Neural cell (in vitro differentiated cells): ENCODE measurements at regions not wholly inside any gene's neighbourhood (a gene's known extent, or its start where the extent isn't known, plus 50 kb on each side); places are given as distances from the start of the nearest gene placed in this dataset.

Experiments used
- H2AFZ ChIP-seq: fragments of 200-600, 300-800 bp; sonication (generic), shearing (Covaris generic); 2 replicates; pipeline ENCODE4 v1.6.0; 2014; ENCODE audit warnings: low read depth, mild to moderate bottlenecking, antibody characterized with exemption, low read length, moderate library complexity
- H3F3A ChIP-seq: fragments of 200-600 bp; shearing (Covaris generic); 2 replicates; pipeline ENCODE4 v1.6.1; 2016; ENCODE audit warnings: mild to moderate bottlenecking, moderate library complexity, mixed read lengths, antibody characterized with exemption, low read length; ENCODE audit not compliant: insufficient read depth, poor library complexity, severe bottlenecking
- H3K27ac ChIP-seq: fragments of 200-600, 300-800 bp; sonication (generic), shearing (Covaris generic); 2 replicates; pipeline ENCODE4 v1.5.1; 2014; ENCODE audit warnings: mild to moderate bottlenecking, low read length, moderate library complexity
- H3K27me3 ChIP-seq: fragments of 300-800, 200-600 bp; sonication (generic), shearing (Covaris generic); 2 replicates; pipeline ENCODE4 v1.6.0; 2014; ENCODE audit warnings: mild to moderate bottlenecking, low read depth, low read length, moderate library complexity; ENCODE audit not compliant: insufficient read depth
- H3K36me3 ChIP-seq: fragments of 300-800, 200-600 bp; sonication (generic), shearing (Covaris generic); 2 replicates; pipeline ENCODE4 v1.5.1; 2014; ENCODE audit warnings: mild to moderate bottlenecking, antibody characterized with exemption, low read length, moderate library complexity; ENCODE audit not compliant: insufficient read depth
- H3K4me2 ChIP-seq: fragments of 300-800, 200-600 bp; sonication (generic), shearing (Covaris generic); 2 replicates; pipeline ENCODE4 v1.6.0; 2014; ENCODE audit warnings: mild to moderate bottlenecking, low read length
- H3K4me3 ChIP-seq: fragments of 300-800, 200-600 bp; sonication (generic), shearing (Covaris generic); 2 replicates; pipeline ENCODE4 v1.5.1; 2014; ENCODE audit warnings: mild to moderate bottlenecking, low read length, moderate library complexity
- H3K79me2 ChIP-seq: fragments of 200-600 bp; shearing (Covaris generic); replicated peaks from 2 replicates; pipeline ENCODE4 v1.6.0; 2014; ENCODE audit warnings: mild to moderate bottlenecking, low read length, moderate library complexity; ENCODE audit not compliant: insufficient read depth
- H3K9ac ChIP-seq: fragments of 300-800, 200-600 bp; sonication (generic), shearing (Covaris generic); 2 replicates; pipeline ENCODE4 v1.6.1; 2016; ENCODE audit warnings: mild to moderate bottlenecking, low read length, mixed read lengths
- H3K9me2 ChIP-seq: fragments of 200-600 bp; shearing (Covaris generic); 2 replicates; pipeline ENCODE4 v1.6.1; 2016; ENCODE audit warnings: mild to moderate bottlenecking, low read length, mixed read lengths; ENCODE audit not compliant: insufficient read depth
- H3K9me3 ChIP-seq: fragments of 200-600, 300-800 bp; sonication (generic), shearing (Covaris generic); 2 replicates; pipeline ENCODE4 v1.6.1; 2016; ENCODE audit warnings: mild to moderate bottlenecking, mixed run types, low read length, moderate library complexity, mixed read lengths
- H4K20me1 ChIP-seq: fragments of 200-600 bp; shearing (Covaris generic); 2 replicates; pipeline ENCODE4 v1.6.1; 2016; ENCODE audit warnings: mild to moderate bottlenecking, mixed run types; ENCODE audit not compliant: insufficient read depth
- EZH2 ChIP-seq: fragments of 200-600, 300-800 bp; shearing (Covaris generic), sonication (generic); IDR thresholded peaks from 2 replicates; pipeline ENCODE4 v1.6.1; 2014; ENCODE audit warnings: antibody characterized with exemption, low read length, borderline replicate concordance, mild to moderate bottlenecking; ENCODE audit not compliant: insufficient read depth, poor library complexity, severe bottlenecking
- MXI1 ChIP-seq: fragments of 450-650 bp; conservative IDR thresholded peaks from 2 replicates; pipeline ENCODE4 v1.6.1; 2014; ENCODE audit warnings: antibody characterized with exemption, mild to moderate bottlenecking; ENCODE audit not compliant: poor library complexity, severe bottlenecking
- POLR2AphosphoS5 ChIP-seq: IDR thresholded peaks from 2 replicates; pipeline ENCODE4 v1.6.1; 2012
- SMC3 ChIP-seq: fragments of 450-650 bp; conservative IDR thresholded peaks from 2 replicates; pipeline ENCODE4 v1.6.1; 2014; ENCODE audit warnings: antibody characterized with exemption, mild to moderate bottlenecking, moderate library complexity; ENCODE audit not compliant: poor library complexity
- TF ChIP-seq, protein P1 (sequence below): fragments of 450-650 bp; IDR thresholded peaks from 2 replicates; pipeline ENCODE4 v1.5.1; 2014; ENCODE audit warnings: antibody characterized with exemption, mild to moderate bottlenecking, moderate library complexity; ENCODE audit not compliant: poor library complexity, severe bottlenecking
- TF ChIP-seq, protein P2 (sequence below): IDR thresholded peaks from 2 replicates; pipeline ENCODE4 v1.6.1; 2012; ENCODE audit warnings: borderline replicate concordance

DNA sequence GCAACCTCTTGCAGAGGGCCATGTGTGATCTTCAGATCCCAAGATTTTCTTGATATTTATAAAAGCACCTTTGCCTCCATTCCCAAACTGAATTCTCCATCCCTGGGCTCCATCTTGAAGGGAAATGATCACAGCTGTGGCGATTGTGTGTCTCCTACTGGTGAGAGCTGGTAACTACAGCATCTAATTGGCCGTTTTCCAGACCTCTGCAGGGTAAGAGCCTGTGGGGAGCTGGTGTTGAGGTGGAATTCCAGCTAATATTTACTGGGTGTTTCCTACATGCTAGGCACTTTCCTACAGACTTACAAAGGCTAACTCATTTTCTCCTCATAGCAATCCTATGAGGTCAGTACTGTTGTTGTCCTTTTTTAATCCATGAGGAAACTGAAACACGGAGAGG lies 59.2 kb upstream of the FNDC1 start:
- Histone ChIP-seq H3K79me2 (no peaks in the 10 kb centered on the region), H3K9me3 (no peaks in the 10 kb centered on the region), H3K9ac (no peak overlapping the region), H3F3A (no peaks in the 10 kb centered on the region), H2AFZ (no peak overlapping the region), H3K4me2 (no peak overlapping the region), H4K20me1 (no peaks in the 10 kb centered on the region), H3K4me3 (no peak overlapping the region), H3K36me3 (no peaks in the 10 kb centered on the region), H3K27ac (no peak overlapping the region), H3K27me3 (no peaks in the 10 kb centered on the region), H3K9me2 (no peaks in the 10 kb centered on the region)
- TF ChIP-seq, protein P1, sequence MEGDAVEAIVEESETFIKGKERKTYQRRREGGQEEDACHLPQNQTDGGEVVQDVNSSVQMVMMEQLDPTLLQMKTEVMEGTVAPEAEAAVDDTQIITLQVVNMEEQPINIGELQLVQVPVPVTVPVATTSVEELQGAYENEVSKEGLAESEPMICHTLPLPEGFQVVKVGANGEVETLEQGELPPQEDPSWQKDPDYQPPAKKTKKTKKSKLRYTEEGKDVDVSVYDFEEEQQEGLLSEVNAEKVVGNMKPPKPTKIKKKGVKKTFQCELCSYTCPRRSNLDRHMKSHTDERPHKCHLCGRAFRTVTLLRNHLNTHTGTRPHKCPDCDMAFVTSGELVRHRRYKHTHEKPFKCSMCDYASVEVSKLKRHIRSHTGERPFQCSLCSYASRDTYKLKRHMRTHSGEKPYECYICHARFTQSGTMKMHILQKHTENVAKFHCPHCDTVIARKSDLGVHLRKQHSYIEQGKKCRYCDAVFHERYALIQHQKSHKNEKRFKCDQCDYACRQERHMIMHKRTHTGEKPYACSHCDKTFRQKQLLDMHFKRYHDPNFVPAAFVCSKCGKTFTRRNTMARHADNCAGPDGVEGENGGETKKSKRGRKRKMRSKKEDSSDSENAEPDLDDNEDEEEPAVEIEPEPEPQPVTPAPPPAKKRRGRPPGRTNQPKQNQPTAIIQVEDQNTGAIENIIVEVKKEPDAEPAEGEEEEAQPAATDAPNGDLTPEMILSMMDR, result no peak

DNA sequence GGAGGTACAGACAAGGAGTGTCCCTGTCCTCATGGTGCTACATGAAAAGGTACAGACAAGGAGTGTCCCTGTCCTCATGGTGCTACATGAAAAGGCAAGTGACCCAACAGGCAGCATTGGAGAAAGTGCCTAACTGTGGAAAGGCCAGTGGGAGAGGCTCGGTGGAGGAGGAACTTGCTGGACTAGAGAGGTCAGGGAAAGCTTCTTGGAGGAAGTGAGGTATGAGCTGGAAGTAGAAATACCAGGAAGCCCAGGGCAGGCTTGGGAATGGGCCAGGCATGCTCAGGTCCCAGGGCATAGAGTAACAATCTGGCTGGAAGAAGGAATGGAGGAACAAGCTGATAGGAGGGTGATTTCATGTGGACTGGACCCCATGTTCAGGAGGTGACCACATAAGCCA lies 59.8 kb upstream of the FNDC1 start:
- TF ChIP-seq EZH2 (no peak), MXI1 (no peak), POLR2AphosphoS5 (no peak), SMC3 (no peak)
- TF ChIP-seq, protein P1, result no peak
- TF ChIP-seq, protein P2, sequence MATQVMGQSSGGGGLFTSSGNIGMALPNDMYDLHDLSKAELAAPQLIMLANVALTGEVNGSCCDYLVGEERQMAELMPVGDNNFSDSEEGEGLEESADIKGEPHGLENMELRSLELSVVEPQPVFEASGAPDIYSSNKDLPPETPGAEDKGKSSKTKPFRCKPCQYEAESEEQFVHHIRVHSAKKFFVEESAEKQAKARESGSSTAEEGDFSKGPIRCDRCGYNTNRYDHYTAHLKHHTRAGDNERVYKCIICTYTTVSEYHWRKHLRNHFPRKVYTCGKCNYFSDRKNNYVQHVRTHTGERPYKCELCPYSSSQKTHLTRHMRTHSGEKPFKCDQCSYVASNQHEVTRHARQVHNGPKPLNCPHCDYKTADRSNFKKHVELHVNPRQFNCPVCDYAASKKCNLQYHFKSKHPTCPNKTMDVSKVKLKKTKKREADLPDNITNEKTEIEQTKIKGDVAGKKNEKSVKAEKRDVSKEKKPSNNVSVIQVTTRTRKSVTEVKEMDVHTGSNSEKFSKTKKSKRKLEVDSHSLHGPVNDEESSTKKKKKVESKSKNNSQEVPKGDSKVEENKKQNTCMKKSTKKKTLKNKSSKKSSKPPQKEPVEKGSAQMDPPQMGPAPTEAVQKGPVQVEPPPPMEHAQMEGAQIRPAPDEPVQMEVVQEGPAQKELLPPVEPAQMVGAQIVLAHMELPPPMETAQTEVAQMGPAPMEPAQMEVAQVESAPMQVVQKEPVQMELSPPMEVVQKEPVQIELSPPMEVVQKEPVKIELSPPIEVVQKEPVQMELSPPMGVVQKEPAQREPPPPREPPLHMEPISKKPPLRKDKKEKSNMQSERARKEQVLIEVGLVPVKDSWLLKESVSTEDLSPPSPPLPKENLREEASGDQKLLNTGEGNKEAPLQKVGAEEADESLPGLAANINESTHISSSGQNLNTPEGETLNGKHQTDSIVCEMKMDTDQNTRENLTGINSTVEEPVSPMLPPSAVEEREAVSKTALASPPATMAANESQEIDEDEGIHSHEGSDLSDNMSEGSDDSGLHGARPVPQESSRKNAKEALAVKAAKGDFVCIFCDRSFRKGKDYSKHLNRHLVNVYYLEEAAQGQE, result no peak
- no peaks in the 10 kb centered on the region for H3K9me2 ChIP-seq
- H3K4me3 ChIP-seq, result no peak overlapping the region
- H3K27me3 ChIP-seq, result no peaks in the 10 kb centered on the region
- no peaks in the 10 kb centered on the region for H3K79me2 ChIP-seq
- no peak overlapping the region for H3K9ac ChIP-seq
- H4K20me1 ChIP-seq, result no peaks in the 10 kb centered on the region
- H2AFZ ChIP-seq, result no peak overlapping the region
- H3F3A ChIP-seq, result no peaks in the 10 kb centered on the region
- no peaks in the 10 kb centered on the region for H3K9me3 ChIP-seq
- no peaks in the 10 kb centered on the region for H3K36me3 ChIP-seq
- H3K27ac ChIP-seq, result no peak overlapping the region
- H3K4me2 ChIP-seq, result no peak overlapping the region
